Prostate gland (tissue), 2 donors: ENCODE measurements at regions not wholly inside any gene's neighbourhood (a gene's known extent, or its start where the extent isn't known, plus 50 kb on each side); places are given as distances from the start of the nearest gene placed in this dataset.

Experiments used
- CTCF ChIP-seq, 4 experiments: fragments of 200-600 bp in 2 of 4; fragments of 450-650 bp in 2 of 4; sonication (generic) in 2 of 4; IDR thresholded peaks; 1 replicate in 3 of 4; 2 replicates in 1 of 4; pipeline ENCODE4 v1.5.1; 2016 to 2019; ENCODE audit warnings: antibody characterized with exemption in 4 of 4, mild to moderate bottlenecking in 2 of 4, moderate library complexity in 2 of 4
- POLR2A ChIP-seq: fragments of 450-650 bp; IDR thresholded peaks from one replicate; pipeline ENCODE4 v1.6.1; 2016; ENCODE audit warnings: antibody characterized with exemption, mild to moderate bottlenecking
- POLR2AphosphoS5 ChIP-seq: sonication (generic); formaldehyde crosslinking; IDR thresholded peaks from one replicate; pipeline ENCODE4 v1.6.1; 2017; ENCODE audit warnings: antibody characterized with exemption

- TF ChIP-seq POLR2A, result no peak
- TF ChIP-seq POLR2AphosphoS5, result no peak
- TF ChIP-seq CTCF (IDR thresholded peaks at IDR 0.05), result no peak
Measured at GRCh38 chr1:233844692-233845091, 59.8 kb upstream of the SLC35F3 start.
